Ishikawa (cell line): ENCODE measurements at regions not wholly inside any gene's neighbourhood (a gene's known extent, or its start where the extent isn't known, plus 50 kb on each side); places are given as distances from the start of the nearest gene placed in this dataset.

Experiments used
- CEBPB ChIP-seq: IDR thresholded peaks from 2 replicates; pipeline ENCODE4 v1.6.1; 2012
- CREB1 ChIP-seq: IDR thresholded peaks from 2 replicates; pipeline ENCODE4 v1.6.1; 2012; ENCODE audit warnings: low read depth
- EGR1 ChIP-seq: IDR thresholded peaks from 2 replicates; pipeline ENCODE4 v1.6.1; 2012
- EP300 ChIP-seq: IDR thresholded peaks from 2 replicates; pipeline ENCODE4 v1.6.1; 2012; ENCODE audit warnings: borderline replicate concordance
- FOXM1 ChIP-seq: IDR thresholded peaks from 2 replicates; pipeline ENCODE4 v1.6.1; 2012; ENCODE audit warnings: low read depth, borderline replicate concordance
- MAX ChIP-seq: IDR thresholded peaks from 2 replicates; pipeline ENCODE4 v1.6.1; 2012
- NFIC ChIP-seq: IDR thresholded peaks from 2 replicates; pipeline ENCODE4 v1.6.1; 2012
- RAD21 ChIP-seq: IDR thresholded peaks from 2 replicates; pipeline ENCODE4 v1.6.1; 2012; ENCODE audit warnings: low read depth
- TAF1 ChIP-seq: IDR thresholded peaks from 2 replicates; pipeline ENCODE4 v1.6.1; 2012; ENCODE audit warnings: low read depth, mild to moderate bottlenecking
- TCF12 ChIP-seq: IDR thresholded peaks from 2 replicates; pipeline ENCODE4 v1.6.1; 2012; ENCODE audit warnings: low read depth
- TEAD4 ChIP-seq: IDR thresholded peaks from 2 replicates; pipeline ENCODE4 v1.6.1; 2012
- YY1 ChIP-seq: IDR thresholded peaks from 2 replicates; pipeline ENCODE4 v1.6.1; 2012; ENCODE audit warnings: low read depth
- ZBTB7A ChIP-seq: IDR thresholded peaks from 2 replicates; pipeline ENCODE4 v1.6.1; 2012; ENCODE audit warnings: low read depth
- TF ChIP-seq, protein P1 (sequence below): IDR thresholded peaks from 2 replicates; pipeline ENCODE4 v1.6.1; 2012
- TF ChIP-seq, protein P2 (sequence below): IDR thresholded peaks from 2 replicates; pipeline ENCODE4 v1.6.1; 2012; ENCODE audit warnings: low read depth, mild to moderate bottlenecking

DNA sequence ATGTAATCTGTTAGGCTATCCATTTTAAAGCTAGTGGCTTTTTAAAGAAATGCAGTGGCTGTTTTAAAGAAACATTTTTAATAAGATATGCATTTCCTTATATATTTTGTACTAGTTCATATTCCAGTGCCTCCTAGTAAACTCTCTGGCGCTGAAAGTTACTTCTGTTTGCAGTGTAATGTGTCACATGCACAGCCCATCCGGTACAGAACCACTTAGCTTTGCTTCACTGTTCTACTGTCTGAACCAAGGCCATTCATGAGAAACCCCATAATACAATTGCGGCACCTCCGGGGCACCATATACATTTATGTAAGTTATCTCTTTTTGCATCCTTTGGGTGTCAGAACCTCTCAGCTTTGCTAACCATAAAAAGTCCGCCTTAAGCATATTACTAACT lies 114.6 kb upstream of the KCTD1 start:
- TF ChIP-seq TCF12, result no peak
- TF ChIP-seq CEBPB, result no peak
- TF ChIP-seq, protein P1, sequence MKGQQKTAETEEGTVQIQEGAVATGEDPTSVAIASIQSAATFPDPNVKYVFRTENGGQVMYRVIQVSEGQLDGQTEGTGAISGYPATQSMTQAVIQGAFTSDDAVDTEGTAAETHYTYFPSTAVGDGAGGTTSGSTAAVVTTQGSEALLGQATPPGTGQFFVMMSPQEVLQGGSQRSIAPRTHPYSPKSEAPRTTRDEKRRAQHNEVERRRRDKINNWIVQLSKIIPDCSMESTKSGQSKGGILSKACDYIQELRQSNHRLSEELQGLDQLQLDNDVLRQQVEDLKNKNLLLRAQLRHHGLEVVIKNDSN, result no peak
- no peak for TF ChIP-seq EGR1
- no peak for TF ChIP-seq EP300
- TF ChIP-seq CREB1, result no peak
- no peak for TF ChIP-seq YY1
- no peak for TF ChIP-seq RAD21
- no peak for TF ChIP-seq ZBTB7A

- no peak for TF ChIP-seq TCF12
- TF ChIP-seq FOXM1, result no peak
- TF ChIP-seq TAF1, result no peak
- TF ChIP-seq CEBPB, result no peak
- TF ChIP-seq, protein P2, sequence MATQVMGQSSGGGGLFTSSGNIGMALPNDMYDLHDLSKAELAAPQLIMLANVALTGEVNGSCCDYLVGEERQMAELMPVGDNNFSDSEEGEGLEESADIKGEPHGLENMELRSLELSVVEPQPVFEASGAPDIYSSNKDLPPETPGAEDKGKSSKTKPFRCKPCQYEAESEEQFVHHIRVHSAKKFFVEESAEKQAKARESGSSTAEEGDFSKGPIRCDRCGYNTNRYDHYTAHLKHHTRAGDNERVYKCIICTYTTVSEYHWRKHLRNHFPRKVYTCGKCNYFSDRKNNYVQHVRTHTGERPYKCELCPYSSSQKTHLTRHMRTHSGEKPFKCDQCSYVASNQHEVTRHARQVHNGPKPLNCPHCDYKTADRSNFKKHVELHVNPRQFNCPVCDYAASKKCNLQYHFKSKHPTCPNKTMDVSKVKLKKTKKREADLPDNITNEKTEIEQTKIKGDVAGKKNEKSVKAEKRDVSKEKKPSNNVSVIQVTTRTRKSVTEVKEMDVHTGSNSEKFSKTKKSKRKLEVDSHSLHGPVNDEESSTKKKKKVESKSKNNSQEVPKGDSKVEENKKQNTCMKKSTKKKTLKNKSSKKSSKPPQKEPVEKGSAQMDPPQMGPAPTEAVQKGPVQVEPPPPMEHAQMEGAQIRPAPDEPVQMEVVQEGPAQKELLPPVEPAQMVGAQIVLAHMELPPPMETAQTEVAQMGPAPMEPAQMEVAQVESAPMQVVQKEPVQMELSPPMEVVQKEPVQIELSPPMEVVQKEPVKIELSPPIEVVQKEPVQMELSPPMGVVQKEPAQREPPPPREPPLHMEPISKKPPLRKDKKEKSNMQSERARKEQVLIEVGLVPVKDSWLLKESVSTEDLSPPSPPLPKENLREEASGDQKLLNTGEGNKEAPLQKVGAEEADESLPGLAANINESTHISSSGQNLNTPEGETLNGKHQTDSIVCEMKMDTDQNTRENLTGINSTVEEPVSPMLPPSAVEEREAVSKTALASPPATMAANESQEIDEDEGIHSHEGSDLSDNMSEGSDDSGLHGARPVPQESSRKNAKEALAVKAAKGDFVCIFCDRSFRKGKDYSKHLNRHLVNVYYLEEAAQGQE, result no peak
- no peak for TF ChIP-seq RAD21
- no peak for TF ChIP-seq MAX
- no peak for TF ChIP-seq ZBTB7A
- TF ChIP-seq, protein P1, result no peak
- no peak for TF ChIP-seq EGR1
- no peak for TF ChIP-seq EP300
- no peak for TF ChIP-seq NFIC
- no peak for TF ChIP-seq CREB1
- no peak for TF ChIP-seq YY1
- TF ChIP-seq TEAD4, result no peak
These were observed 109.6 kb upstream of the KCTD1 start for GRCh38 chr18:26657631-26658581.

- TF ChIP-seq, protein P1, result no peak
- peak; percentile 60 for TF ChIP-seq TAF1
- peak; percentile 69 for TF ChIP-seq MAX
- TF ChIP-seq RAD21, result no peak
These were observed 108.7 kb upstream of the KCTD1 start for GRCh38 chr18:26656944-26657536.

DNA sequence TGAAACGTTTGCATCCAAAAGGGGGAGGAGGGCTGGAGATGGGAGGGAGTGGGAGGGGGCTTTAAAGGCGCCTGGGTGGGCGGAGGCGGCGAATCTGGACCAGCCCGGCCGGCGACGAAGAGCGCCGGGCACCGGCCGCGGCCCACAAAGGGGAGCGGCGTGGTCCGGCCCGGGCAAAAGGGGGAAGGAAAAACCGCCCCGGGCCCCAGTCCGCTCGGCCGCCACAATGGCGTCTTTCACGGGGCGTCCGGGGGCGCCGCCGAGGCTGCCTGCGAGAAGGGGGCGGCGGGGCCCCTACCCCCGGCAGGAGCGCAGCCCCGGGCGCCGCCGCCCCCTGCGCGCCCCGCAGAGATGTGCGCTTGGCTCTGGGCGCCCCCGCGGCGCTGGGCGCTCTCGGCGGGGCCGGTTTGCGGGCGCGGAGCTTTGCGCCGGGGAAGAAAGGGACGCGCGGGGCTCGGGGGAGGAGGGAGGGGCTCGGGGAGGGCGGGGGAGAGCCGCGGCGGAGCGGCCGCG lies 108.1 kb upstream of the KCTD1 start:
- no peak for TF ChIP-seq TEAD4
- TF ChIP-seq YY1, result no peak
- TF ChIP-seq MAX, result no peak
- no peak for TF ChIP-seq ZBTB7A
- TF ChIP-seq, protein P2, result no peak
- TF ChIP-seq EGR1, result no peak
- no peak for TF ChIP-seq TCF12
- TF ChIP-seq, protein P1, result no peak
- TF ChIP-seq RAD21, result no peak
- TF ChIP-seq FOXM1, result no peak
- no peak for TF ChIP-seq CREB1
- TF ChIP-seq EP300, result no peak
- TF ChIP-seq CEBPB, result no peak
- no peak for TF ChIP-seq TAF1
